Stimulated activated CD4-positive, alpha-beta T cell treated with anti-CD3 and anti-CD28 coated beads, Interleukin-2, amount 100 ng/mL, for 4 hours (primary cell): ENCODE measurements at regions not wholly inside any gene's neighbourhood (a gene's known extent, or its start where the extent isn't known, plus 50 kb on each side); places are given as distances from the start of the nearest gene placed in this dataset.
"Not testable (repeated sequence)": the region's sequence is repeated elsewhere in the genome, so short reads cannot be mapped to it uniquely, and the experiment has no call there.

Source experiments
- DNase-seq: peaks from one replicate; pipeline ENCODE4 v3.0.0-alpha.2; 2020; ENCODE audit warnings: low read depth

GRCh38 chr21:28703861-28704260 is 288.8 kb downstream of the LTN1 start:
- DNase-seq = no peak

- no peak for DNase-seq
These were observed 292.9 kb downstream of the LTN1 start for GRCh38 chr21:28699596-28700259.

GRCh38 chr21:28699186-28699585 is 293.5 kb downstream of the LTN1 start:
- no peak for DNase-seq

DNA sequence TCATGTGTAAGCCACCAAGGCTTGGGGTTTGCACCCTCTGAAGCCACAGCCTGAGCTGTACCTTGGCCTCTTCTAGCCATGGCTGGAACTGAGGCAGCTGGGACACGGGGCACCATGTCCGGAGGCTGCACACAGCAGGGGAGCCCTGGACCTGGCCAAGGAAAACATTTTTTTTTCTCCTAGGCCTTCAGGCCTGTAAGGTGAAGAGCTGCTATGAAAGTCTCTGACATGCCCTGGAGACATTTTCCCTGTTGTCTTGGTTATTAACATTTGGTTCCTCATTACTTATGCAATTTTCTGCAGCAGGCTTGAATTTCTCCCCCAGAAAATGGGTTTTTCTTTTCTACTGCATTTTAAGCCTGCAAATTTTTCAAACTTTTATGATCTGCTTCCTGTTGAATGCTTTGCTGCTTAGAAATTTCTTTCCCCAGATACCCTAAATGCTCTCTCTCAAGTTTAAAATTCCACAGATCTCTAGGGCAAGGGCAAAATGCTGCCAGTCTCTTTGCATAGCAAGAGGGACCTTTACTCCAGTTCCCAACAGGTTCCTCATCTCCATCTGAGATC is 295.8 kb downstream of the LTN1 start:
- no peak for DNase-seq

DNA sequence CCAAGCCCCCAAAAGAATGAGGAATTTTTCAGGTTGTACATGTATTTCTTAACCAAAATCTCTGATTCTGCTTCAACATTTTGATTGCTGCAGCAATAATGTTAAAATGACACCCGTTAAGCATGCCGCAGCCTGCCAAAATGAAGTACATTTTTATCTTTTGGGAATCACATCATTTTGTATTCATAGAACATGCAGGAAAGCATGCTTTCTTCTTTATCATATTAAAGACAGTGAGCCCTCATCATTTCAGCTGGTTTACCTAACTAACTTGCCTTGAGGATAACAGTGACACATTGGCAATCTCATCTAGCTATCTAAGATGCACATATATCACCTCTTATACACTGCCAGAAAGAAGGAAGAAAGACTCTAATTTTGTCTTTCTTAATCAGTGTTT is 299.2 kb downstream of the LTN1 start:
- no peak for DNase-seq

GRCh38 chr21:28690196-28690595 is 302.5 kb downstream of the LTN1 start:
- no peak for DNase-seq

DNA sequence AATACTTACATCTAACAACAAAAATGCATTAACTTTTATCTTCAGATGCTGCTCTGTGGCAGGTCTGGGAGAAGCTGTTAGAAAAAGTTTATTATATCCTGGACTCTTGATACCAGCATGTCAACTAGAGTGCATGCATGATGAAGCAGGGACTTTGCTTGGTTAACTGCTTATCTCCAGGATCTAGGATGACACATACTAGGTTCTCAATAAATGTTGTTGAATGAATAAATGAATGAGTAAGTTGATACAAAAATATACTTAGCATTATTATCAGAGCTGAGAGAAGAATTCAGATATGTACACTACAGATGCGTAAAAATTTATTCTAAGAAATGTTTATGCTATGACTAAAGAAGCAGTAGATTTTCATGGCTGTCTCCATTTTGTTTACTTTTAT is 304.3 kb downstream of the LTN1 start:
- no peak for DNase-seq

GRCh38 chr21:28687586-28687985 is 305.1 kb downstream of the LTN1 start:
- DNase-seq = no peak

GRCh38 chr21:28683982-28684752 is 308.5 kb downstream of the LTN1 start:
- no peak for DNase-seq

DNA sequence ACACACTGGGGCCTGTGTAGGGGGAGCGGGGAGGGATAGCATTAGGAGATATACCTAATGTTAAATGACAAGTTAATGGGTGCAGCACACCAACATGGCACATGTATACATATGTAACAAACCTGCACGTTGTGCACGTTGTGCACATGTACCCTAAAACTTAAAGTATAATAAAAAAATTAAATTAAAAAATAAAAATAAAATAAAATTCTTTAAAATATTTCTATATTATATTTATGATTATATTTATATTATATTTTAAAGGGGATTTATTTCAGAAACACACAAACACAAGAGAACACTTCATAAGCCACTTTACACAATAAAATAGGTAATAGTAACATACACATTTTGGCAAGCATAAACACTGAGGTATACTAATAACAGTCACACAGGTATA is 309.8 kb downstream of the LTN1 start:
- DNase-seq = not testable (repeated sequence)

GRCh38 chr21:28677096-28677495 is 315.6 kb downstream of the LTN1 start:
- not testable (repeated sequence) for DNase-seq

- no peak for DNase-seq
These were observed 317.2 kb downstream of the LTN1 start for GRCh38 chr21:28675331-28676041.

DNA sequence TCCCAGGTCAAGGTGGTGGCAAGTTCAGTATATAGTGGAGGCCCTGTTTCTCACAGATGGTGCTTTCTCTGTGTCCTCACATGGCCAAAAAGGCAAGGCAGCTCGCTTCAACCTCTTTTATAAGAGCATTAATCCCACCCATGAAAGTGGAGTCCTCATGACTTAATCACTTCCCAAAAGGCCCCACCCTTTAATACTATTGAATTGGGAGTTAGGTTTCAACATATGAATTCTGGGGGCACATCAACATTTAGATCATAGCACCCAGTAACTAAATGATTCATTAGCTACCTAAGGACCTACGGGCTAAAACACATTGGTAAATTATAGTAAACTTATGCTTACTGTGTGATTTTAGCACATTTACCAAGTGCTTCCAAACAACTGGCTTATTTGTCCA is 317.9 kb downstream of the LTN1 start:
- DNase-seq = no peak

- no peak for DNase-seq
These were observed 321.0 kb downstream of the LTN1 start for GRCh38 chr21:28671549-28672195.

DNA sequence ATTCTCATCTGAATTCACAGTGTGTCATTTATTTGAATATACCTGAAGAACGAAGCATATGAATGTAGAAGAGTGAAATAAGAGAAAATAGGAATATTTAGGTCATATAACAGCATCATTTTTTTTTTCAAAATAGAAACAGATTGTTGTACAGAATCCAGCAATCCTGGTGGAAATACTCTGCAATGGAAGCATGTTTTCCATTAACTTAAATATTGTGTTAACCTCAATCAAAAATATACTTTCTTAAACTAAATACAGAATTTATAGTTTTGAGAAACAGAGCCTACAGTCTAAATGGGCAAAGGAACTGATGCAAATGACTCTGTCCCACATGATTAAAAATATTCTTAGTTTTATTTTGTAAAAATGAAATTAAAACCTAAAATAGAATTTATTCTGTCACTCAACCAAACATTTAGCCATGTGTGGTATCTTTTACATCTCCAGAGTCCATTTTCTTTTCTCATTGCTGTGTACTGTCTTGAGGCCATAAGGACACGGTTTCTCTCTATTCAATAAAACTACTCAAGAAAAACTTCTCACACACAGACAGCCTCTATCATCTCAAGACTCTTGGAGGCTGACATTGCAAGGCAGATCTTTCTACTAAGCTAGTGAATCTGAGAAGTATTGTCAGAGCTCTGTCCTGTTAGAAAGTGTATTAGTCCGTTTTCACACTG is 322.6 kb downstream of the LTN1 start:
- no peak for DNase-seq

- DNase-seq = no peak
These were observed 323.4 kb downstream of the LTN1 start for GRCh38 chr21:28669321-28669720.

DNA sequence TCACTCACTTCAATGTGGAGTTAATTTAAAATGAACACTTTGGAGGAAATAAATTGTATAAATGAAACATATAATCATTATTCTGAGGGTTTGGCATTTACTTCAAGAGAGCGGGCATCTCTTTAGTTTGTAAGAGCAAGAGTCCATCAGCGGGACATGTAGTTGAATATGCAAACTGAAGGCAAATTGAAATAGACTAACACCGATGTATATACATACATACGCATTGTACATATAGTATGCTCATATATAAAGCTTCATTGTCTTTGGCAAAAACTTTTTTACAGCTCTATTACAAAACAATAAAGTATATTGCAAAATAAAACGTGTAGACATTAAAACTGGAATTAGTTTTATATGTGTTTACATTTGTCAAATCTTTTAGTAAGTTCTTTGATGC is 328.9 kb downstream of the LTN1 start:
- DNase-seq = no peak

DNA sequence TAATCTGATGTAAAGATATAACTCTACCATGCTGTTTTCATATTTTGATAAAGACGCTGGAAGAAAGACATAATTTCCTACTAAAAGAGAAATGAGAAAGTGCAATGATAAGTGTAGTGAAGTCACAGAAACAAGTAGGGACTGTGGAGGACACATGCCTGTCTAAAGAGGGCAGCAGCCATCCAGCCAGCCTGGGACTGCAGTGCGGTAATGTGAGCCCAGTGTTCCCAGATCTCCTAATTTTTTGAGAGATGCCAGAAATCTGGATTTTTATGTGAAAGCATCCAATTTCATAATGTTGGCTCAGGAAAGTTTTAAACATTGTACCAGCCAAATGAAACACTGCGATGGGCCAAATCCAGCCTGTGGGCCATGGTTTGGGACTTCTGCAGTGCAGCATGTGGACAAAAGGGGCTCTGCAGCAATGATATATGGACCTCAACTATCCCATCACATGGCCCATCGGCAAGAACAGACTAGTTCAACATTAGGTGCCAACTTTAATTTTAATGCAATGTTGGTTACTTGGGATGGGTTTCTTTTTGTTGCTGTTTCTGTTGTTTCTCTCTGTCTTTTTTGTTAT is 329.5 kb downstream of the LTN1 start:
- DNase-seq = no peak

DNA sequence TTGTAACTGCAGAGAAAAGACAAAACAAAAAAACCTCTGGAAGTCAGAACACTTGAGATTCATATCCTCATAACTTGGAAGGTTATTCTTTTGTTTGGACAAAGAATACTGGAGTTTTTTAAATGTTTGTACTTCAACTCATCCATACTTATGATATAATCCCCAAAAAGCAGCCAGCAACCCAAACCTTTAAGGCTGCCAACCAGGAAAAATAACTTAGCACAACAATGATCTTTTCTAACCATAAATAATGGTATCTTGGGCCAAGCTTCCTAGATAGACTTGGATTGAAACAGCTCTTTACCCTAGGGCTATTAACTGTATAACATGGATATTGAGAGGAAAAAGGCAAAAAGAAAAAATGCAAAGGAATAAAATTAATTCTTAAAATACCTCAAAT is 335.1 kb downstream of the LTN1 start:
- DNase-seq = no peak

GRCh38 chr21:28655471-28655870 is 337.2 kb downstream of the LTN1 start:
- DNase-seq = no peak

GRCh38 chr21:28654406-28654805 is 338.3 kb downstream of the LTN1 start:
- DNase-seq = no peak
